Smooth muscle cell (in vitro differentiated cells): ENCODE measurements at regions not wholly inside any gene's neighbourhood (a gene's known extent, or its start where the extent isn't known, plus 50 kb on each side); places are given as distances from the start of the nearest gene placed in this dataset.

Experiments
- DNase-seq: peaks from one replicate; lab custom pipeline; 2025; ENCODE audit not compliant: unreplicated experiment; lab: John Stamatoyannopoulos, UW
- H2AFZ ChIP-seq: fragments of 200-600 bp; sonication (generic); 2 replicates; pipeline ENCODE4 v1.6.0; 2016; ENCODE audit warnings: antibody characterized with exemption, low read depth, mild to moderate bottlenecking
- H3F3A ChIP-seq: fragments of 200-600 bp; sonication (generic); 2 replicates; pipeline ENCODE4 v1.6.0; 2017; ENCODE audit warnings: antibody characterized with exemption, low read depth
- H3K27ac ChIP-seq: fragments of 200-600 bp; sonication (generic); 2 replicates; pipeline ENCODE4 v1.5.1; 2016; ENCODE audit warnings: low read depth, mild to moderate bottlenecking
- H3K27me3 ChIP-seq: fragments of 200-600 bp; sonication (generic); 2 replicates; pipeline ENCODE4 v1.6.1; 2016; ENCODE audit warnings: low read depth, mild to moderate bottlenecking
- H3K36me3 ChIP-seq: fragments of 200-600 bp; sonication (generic); 2 replicates; pipeline ENCODE4 v1.5.1; 2016; ENCODE audit warnings: low read depth
- H3K4me1 ChIP-seq: fragments of 200-600 bp; sonication (generic); 2 replicates; pipeline ENCODE4 v1.5.1; 2016; ENCODE audit warnings: low read depth
- H3K4me2 ChIP-seq: fragments of 200-600 bp; sonication (generic); 2 replicates; pipeline ENCODE4 v1.6.0; 2016; ENCODE audit warnings: mild to moderate bottlenecking
- H3K4me3 ChIP-seq: fragments of 200-600 bp; sonication (generic); 2 replicates; pipeline ENCODE4 v1.5.1; 2016; ENCODE audit warnings: mild to moderate bottlenecking
- H3K79me2 ChIP-seq: fragments of 200-600 bp; sonication (generic); 2 replicates; pipeline ENCODE4 v1.6.0; 2016; ENCODE audit warnings: low read depth, mild to moderate bottlenecking
- H3K9ac ChIP-seq: fragments of 200-600 bp; sonication (generic); 2 replicates; pipeline ENCODE4 v1.6.0; 2016; ENCODE audit warnings: low read depth
- H3K9me3 ChIP-seq: fragments of 200-600 bp; sonication (generic); replicated peaks from 2 replicates; pipeline ENCODE4 v1.5.1; 2016; ENCODE audit warnings: low read depth
- H4K20me1 ChIP-seq: fragments of 200-600 bp; sonication (generic); 2 replicates; pipeline ENCODE4 v1.6.0; 2016; ENCODE audit warnings: low read depth
- CTCF ChIP-seq: fragments of 200-600 bp; sonication (generic); IDR thresholded peaks from 2 replicates; pipeline ENCODE4 v1.5.1; 2017; ENCODE audit warnings: borderline replicate concordance, mild to moderate bottlenecking, antibody characterized with exemption; ENCODE audit not compliant: insufficient read depth, poor library complexity, severe bottlenecking
- WGBS: methylation state at CpG from one replicate; pipeline ENCODE4 v1.1.7; 2016; ENCODE audit warnings: low lambda C conversion rate; 5-methylcytosine and 5-hydroxymethylcytosine counted together

- 88% methylated on average over 8 of the region's 8 CpGs for WGBS
- Histone ChIP-seq H3K4me3 (no peak overlapping the region), H3K9me3 (no peaks in the 10 kb centered on the region), H3K27me3 (no peaks in the 10 kb centered on the region), H3K79me2 (no peaks in the 10 kb centered on the region), H3F3A (no peaks in the 10 kb centered on the region), H2AFZ (no peak overlapping the region), H3K4me2 (no peak overlapping the region), H3K36me3 (no peaks in the 10 kb centered on the region), H3K4me1 (no peaks in the 10 kb centered on the region), H4K20me1 (no peaks in the 10 kb centered on the region), H3K27ac (no peak overlapping the region), H3K9ac (no peak overlapping the region)
- TF ChIP-seq CTCF = no peak
- no peak for DNase-seq
These were observed 295.7 kb upstream of the ROBO1 start for GRCh38 chr3:80063535-80063934.

- H3K9me3 ChIP-seq = no peaks in the 10 kb centered on the region
- no peaks in the 10 kb centered on the region for H3K36me3 ChIP-seq
- H3K4me2 ChIP-seq = no peak overlapping the region
- no peaks in the 10 kb centered on the region for H3K27me3 ChIP-seq
- no peak for TF ChIP-seq CTCF
- 80% methylated on average over 1 of the region's 1 CpG for WGBS
- no peaks in the 10 kb centered on the region for H3F3A ChIP-seq
- H2AFZ ChIP-seq = no peak overlapping the region
- no peaks in the 10 kb centered on the region for H3K4me1 ChIP-seq
- H3K79me2 ChIP-seq = no peaks in the 10 kb centered on the region
- no peak for DNase-seq
- no peak overlapping the region for H3K27ac ChIP-seq
- no peak overlapping the region for H3K4me3 ChIP-seq
- no peaks in the 10 kb centered on the region for H4K20me1 ChIP-seq
- H3K9ac ChIP-seq = no peak overlapping the region
These were observed 292.9 kb upstream of the ROBO1 start for GRCh38 chr3:80060664-80061063.

- H3K9ac ChIP-seq = no peak overlapping the region
- no peak for DNase-seq
- no peaks in the 10 kb centered on the region for H3K9me3 ChIP-seq
- no peaks in the 10 kb centered on the region for H3K79me2 ChIP-seq
- H3K27ac ChIP-seq = no peak overlapping the region
- H3K4me3 ChIP-seq = no peak overlapping the region
- no peaks in the 10 kb centered on the region for H3K4me1 ChIP-seq
- H4K20me1 ChIP-seq = no peaks in the 10 kb centered on the region
- H3K4me2 ChIP-seq = no peak overlapping the region
- no peaks in the 10 kb centered on the region for H3K36me3 ChIP-seq
- H2AFZ ChIP-seq = no peak overlapping the region
- TF ChIP-seq CTCF = no peak
- 61% methylated on average over 4 of the region's 4 CpGs for WGBS
- H3K27me3 ChIP-seq = no peaks in the 10 kb centered on the region
- no peaks in the 10 kb centered on the region for H3F3A ChIP-seq
These were observed 287.5 kb upstream of the ROBO1 start for GRCh38 chr3:80055306-80055705.

GRCh38 chr3:80052271-80052670 is 284.5 kb upstream of the ROBO1 start:
- 98% methylated on average over 16 of the region's 16 CpGs for WGBS
- no peak for TF ChIP-seq CTCF
- H3F3A ChIP-seq = no peaks in the 10 kb centered on the region
- H4K20me1 ChIP-seq = no peaks in the 10 kb centered on the region
- H3K4me1 ChIP-seq = no peaks in the 10 kb centered on the region
- no peak overlapping the region for H3K9ac ChIP-seq
- no peaks in the 10 kb centered on the region for H3K36me3 ChIP-seq
- no peak overlapping the region for H3K4me2 ChIP-seq
- no peak overlapping the region for H3K4me3 ChIP-seq
- no peaks in the 10 kb centered on the region for H3K9me3 ChIP-seq
- no peaks in the 10 kb centered on the region for H3K79me2 ChIP-seq
- H2AFZ ChIP-seq = no peak overlapping the region
- no peak overlapping the region for H3K27ac ChIP-seq
- no peaks in the 10 kb centered on the region for H3K27me3 ChIP-seq
- DNase-seq = no peak
